Motor neuron (in vitro differentiated cells): ENCODE measurements at regions not wholly inside any gene's neighbourhood (a gene's known extent, or its start where the extent isn't known, plus 50 kb on each side); places are given as distances from the start of the nearest gene placed in this dataset.

Experiments
- ATAC-seq, 8 experiments: fragments of 200-7000 bp; cut with Tn5 transposase; replicated peaks in 6 of 8; 2 replicates each; pipeline ENCODE4 v1.8.0; 2021; ENCODE audit warnings: mild to moderate bottlenecking in 8 of 8, moderate library complexity in 8 of 8
- H3K27ac ChIP-seq, 2 donors: fragments of 250-450 bp; sonication (Bioruptor Pico); 2 replicates each; pipeline ENCODE4 v1.9.0; 2021; ENCODE audit warnings: antibody characterized with exemption in 2 of 2, mild to moderate bottlenecking in 2 of 2, moderate library complexity in 1 of 2
- H3K4me1 ChIP-seq, 2 donors: fragments of 250-450 bp; sonication (Bioruptor Pico); replicated peaks in 1 of 2; 2 replicates each; pipeline ENCODE4 v1.6.1; 2021; ENCODE audit warnings: antibody characterized with exemption in 2 of 2, mild to moderate bottlenecking in 2 of 2, moderate library complexity in 1 of 2
- H3K4me3 ChIP-seq, 5 donors: fragments of 250-450 bp; sonication (Bioruptor Pico); 2 replicates each; pipeline ENCODE4 v1.9.0; 2021; ENCODE audit warnings: antibody characterized with exemption in 5 of 5, mild to moderate bottlenecking in 5 of 5, moderate library complexity in 4 of 5
- whole genome bisulfite sequencing, 10 experiments: fragments of 450-650 bp; shearing (Covaris generic); methylation state at CpG; one replicate each; pipeline ENCODE4 v1.0.0; 2022; 5-methylcytosine and 5-hydroxymethylcytosine counted together
- in situ Hi-C, 9 experiments: fragments of 400-800 bp; cut with MboI; loops; one replicate each; pipeline ENCODE4 v1.15.0; 2021; ENCODE audit warnings: low sequenced_read_pairs in 9 of 9, low pct_unique_long_range_greater_than_20kb in 2 of 9; ENCODE audit not compliant: unreplicated experiment in 9 of 9

DNA sequence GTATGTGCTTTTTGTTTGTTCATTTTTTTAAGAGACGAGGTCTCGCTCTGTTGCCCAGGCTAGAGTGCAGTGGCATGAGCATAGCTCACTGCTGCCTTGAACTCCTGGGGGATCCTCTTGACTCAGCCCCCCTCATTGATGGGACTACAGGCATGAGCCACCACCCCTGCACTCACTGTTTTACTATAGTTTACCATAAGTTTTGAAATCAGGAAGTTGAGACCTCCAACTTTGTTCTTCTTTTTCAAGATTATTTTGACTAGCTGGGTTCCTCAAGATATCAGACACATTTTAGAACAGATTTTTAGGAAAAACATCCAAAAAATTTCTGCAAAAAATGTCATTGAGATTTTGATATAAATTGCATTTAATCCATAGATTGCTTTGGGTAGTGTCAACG lies 120.4 kb upstream of the FGGY start:
- WGBS, 10 experiments, result 85 to 100% (median 95%) methylated on average over 1 to 3 of the region's 3 CpGs
- in situ Hi-C loops, result no loop called here
- no peak overlapping the region for H3K4me3 ChIP-seq

DNA sequence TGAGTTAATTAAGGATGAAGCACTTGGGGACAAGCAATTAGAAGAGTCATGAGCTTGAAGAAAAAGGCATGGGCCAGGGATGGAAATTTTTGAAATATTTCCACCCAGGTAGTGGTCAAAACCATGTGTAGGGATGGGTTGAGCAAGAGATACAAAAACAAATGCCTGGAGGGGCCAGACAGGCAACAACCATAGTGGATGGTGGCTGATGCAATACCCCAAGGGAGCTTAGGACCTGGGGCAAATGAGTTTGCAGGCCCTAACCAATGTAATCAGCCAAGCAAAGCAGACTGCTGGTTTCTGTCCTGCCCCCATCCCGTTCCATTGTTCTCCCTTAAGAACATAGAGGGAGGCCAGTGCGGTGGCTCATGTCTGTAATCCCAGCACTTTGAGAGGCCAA lies 119.1 kb upstream of the FGGY start:
- in situ Hi-C loops, result no loop called here
- ATAC-seq, result no peak
- H3K4me3 ChIP-seq, result no peak overlapping the region
- H3K4me1 ChIP-seq, result peaks cover 0 to 2% of the 10 kb centered on the region in 2 donors
- no peak overlapping the region for H3K27ac ChIP-seq
- WGBS, 10 experiments, result 75 to 100% (median 90%) methylated on average over 1 to 2 of the region's 2 CpGs; no CpG with 5 or more reads in 4 of the 10 experiments

More for the DNA sequence above, 120.4 kb upstream of the FGGY start:
- no peak overlapping the region for H3K27ac ChIP-seq
- no peak for ATAC-seq
- H3K4me1 ChIP-seq, result peaks cover 0 to 2% of the 10 kb centered on the region in 2 donors

DNA sequence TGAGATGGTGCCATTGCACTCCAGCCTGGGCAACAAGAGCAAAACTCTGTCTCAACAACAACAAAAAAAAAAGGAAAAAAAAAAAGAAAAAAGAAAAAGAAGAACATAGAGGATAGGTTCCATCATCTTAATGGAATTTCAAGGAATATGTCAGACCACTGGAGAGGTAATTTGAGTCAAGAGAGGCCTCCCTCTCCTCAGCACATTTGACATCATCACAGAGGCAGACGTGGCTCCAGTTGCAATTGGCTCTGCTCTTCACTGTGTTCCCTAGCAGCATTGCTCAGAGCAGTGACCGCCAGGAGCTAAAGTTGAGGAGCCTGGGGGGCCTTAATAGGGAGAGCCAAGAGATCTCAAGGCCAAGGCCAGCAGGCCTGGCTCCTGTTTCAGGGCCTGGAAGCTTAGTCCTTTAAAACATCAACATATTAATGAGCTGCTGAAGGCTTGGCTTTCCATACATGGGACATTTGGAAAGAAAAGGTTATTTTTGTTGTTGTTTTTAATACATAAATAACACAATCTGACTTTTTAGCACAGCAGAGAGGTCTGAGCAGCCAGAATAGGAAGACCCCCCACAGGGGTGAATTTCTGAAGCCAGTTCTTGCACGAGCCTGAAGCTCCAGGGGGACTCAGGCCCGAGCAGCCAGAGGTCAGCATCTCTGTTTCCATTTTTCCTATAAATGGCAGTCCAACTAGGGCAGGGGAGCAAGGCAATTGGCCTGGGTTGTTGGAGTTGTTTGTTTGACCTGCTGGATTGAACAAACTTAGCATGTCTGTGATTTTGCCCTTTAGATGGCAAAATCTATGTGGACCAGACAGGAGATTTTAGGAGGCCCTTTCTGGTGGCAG lies 118.3 kb upstream of the FGGY start:
- 38 to 100% (median 76%) methylated on average over 1 to 4 of the region's 4 CpGs; no CpG with 5 or more reads in 1 of the 10 experiments for WGBS, 10 experiments
- peak in 2 of 8 experiments; percentile 26 to 59 for ATAC-seq
- Histone ChIP-seq H3K4me3 (no peak overlapping the region), H3K4me1 (peaks cover 0 to 2% of the 10 kb centered on the region in 2 donors), H3K27ac (no peak overlapping the region)
- in situ Hi-C loops, result no loop called here

DNA sequence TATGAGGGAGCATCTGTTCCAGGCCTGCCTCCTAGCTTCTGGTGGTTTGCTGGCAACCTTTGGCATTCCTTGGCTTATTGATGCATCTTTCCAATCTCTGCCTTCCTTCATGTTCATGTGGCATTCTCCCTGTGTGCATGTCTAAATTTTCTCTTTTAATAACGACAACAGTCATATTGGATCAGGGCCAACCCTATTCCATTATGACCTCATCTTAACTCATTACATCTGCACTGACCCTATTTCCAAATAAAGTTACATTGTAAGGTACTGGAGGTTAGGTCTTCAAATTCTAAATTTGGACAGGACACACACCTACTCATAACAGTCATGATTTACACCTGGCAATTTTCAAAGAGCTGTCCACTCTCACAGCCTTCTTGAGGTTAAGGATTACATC lies 117.2 kb upstream of the FGGY start:
- WGBS, 10 experiments, result 0 to 100% (median 82%) methylated on average over 1 of the region's 1 CpG; no CpG with 5 or more reads in 2 of the 10 experiments
- Histone ChIP-seq H3K4me3 (no peak overlapping the region), H3K4me1 (peaks cover 0 to 2% of the 10 kb centered on the region in 2 donors), H3K27ac (no peak overlapping the region)
- in situ Hi-C loops, result no loop called here
- ATAC-seq, result no peak

DNA sequence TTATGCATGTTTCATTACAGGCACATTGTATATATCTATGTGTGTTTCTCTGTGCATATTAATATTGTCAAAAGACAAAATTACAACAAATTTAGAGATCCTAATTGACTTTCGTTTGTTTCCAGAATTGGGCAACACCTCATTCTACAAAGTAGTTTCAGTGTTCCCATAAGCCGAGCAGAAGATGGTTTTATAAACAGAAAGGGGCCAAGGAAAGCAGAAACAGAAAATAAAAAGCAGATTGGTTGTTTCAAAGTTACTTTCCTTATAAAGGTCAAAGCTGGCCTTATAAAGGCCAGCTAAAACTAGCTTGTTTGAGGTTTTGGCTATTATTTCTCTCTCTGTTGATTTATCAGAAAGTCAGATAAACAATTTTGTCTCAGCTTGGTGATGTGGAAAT lies 116.2 kb upstream of the FGGY start:
- Histone ChIP-seq H3K27ac (no peak overlapping the region), H3K4me3 (no peak overlapping the region), H3K4me1 (peaks cover 0 to 2% of the 10 kb centered on the region in 2 donors)
- WGBS, 10 experiments, result 6 to 94% (median 71%) methylated on average over 1 to 2 of the region's 2 CpGs; no CpG with 5 or more reads in 1 of the 10 experiments
- in situ Hi-C loops, result no loop called here
- ATAC-seq, result no peak

DNA sequence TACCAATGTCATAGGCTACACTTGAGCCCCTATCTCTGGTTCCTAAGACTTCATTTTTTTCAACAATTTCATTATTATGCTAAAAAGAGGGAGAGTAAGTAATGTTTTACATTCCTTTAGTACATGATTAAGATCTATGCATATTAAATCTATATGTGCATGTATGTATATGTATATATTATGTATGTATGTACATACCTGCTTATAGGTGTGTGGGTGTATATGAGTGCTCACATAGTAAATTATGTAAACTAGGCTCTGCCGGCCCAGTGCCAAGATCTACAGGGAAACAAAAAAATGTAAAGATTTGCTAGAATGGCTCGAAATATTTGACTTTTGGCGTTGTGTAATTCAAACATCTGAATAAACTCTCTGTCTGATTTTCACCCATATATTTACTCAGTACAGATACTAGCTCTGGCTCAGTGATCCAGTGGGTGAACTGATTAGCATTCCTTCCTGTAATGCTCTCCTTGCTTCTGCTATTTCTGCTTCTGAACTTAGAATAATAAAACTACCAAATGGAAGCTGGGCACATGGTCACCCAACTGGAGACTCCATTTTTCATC lies 113.1 kb upstream of the FGGY start:
- Histone ChIP-seq H3K4me1 (peaks cover 0 to 2% of the 10 kb centered on the region in 2 donors), H3K27ac (no peak overlapping the region), H3K4me3 (no peak overlapping the region)
- ATAC-seq, result peak in 4 of 8 experiments; percentile 27 to 90 (median 53)
- in situ Hi-C loops, result no loop called here
- 0 to 100% (median 65%) methylated on average over 1 to 3 of the region's 3 CpGs; no CpG with 5 or more reads in 1 of the 10 experiments for WGBS, 10 experiments

DNA sequence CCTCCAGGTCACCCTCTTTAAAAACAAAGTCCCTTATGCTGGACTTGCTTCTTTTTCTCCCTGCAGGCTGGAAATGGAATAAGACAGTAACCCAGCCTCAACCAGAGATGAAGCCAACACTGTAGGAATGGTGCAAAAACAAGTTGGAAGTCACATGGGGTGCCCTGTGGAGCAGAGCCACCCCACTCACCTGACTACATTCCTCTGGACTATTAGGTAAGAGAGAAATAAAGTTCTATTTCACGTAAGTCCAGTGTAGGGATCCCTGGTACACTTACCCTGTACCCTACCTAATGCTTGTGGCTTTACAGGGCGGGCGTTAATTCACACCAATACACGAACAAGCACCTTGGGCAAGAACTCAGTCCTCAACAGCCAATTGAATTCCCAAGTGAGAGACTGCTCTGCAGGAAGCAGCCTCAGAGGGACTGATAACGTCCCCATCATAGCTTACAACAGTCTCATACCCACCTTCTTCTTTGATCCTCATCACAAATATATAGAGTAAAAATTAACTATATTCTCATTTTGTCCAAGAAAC lies 112.5 kb upstream of the FGGY start:
- peaks cover 0 to 2% of the 10 kb centered on the region in 2 donors for H3K4me1 ChIP-seq
- H3K27ac ChIP-seq, result no peak overlapping the region
- no peak for ATAC-seq
- no peak overlapping the region for H3K4me3 ChIP-seq
- WGBS, 10 experiments, result 82 to 100% (median 87%) methylated on average over 1 to 5 of the region's 5 CpGs; no CpG with 5 or more reads in 4 of the 10 experiments
- in situ Hi-C loops, result no loop called here

DNA sequence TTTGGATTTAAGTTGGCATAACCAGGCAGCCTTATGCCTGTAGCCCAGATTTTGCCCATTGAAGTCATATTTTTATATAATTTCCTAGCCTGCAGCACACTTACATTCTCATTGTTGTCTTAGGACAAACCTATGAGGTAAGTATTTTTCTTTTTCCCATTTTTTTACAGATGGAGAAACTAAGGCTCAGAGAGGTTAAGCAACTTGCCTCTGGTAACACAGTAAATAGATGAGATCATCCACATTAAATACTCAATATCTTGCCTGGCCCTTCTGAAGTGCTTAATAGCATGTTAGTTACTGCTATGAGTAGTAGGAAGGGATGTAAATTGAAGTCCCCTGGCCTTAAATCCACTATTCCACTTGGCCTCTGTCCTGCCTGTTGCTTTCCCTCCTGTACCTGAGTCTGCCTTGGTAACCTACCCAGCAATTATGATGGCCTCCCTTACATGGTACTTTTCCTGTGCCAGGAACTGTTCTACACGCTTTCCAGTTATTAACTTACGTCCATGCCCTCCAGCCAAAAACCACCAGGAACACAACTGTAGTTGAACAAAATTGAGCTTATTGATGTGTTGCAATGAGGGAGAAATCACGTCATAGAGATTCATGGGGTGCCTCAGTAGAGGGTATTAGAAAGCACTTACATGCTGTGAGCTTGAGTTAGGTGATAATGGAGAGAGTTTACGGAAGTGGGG lies 111.6 kb upstream of the FGGY start:
- Histone ChIP-seq H3K27ac (no peak overlapping the region), H3K4me3 (no peak overlapping the region), H3K4me1 (peaks cover 0 to under 1% of the 10 kb centered on the region in 2 donors)
- in situ Hi-C loops, result no loop called here
- 80 to 100% (median 94%) methylated on average over 1 to 4 of the region's 4 CpGs; no CpG with 5 or more reads in 2 of the 10 experiments for WGBS, 10 experiments
- no peak for ATAC-seq

DNA sequence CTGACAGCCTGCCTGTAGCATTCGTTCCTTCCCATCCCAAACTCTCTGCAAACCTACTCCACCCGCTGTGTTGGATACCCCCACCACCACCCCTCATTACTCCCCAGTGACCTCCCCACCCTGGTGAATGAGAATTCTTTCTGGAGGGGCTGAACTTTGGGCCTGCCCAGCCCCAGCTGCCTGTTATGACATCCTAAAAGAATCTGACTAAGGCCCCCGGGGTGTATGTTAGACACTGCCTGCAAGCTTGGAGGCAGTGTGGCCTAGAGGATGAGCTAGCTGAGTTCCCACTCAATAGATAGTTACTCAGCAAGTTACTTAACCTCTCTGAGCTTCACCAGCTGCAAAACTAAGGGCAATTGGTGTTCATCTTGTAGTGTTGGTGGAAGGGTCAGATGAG lies 110.2 kb upstream of the FGGY start:
- peak in 3 of 8 experiments; percentile 36 to 89 (median 88) for ATAC-seq
- no peaks in the 10 kb centered on the region for H3K4me1 ChIP-seq
- H3K4me3 ChIP-seq, result no peak overlapping the region
- in situ Hi-C loops, result no loop called here
- 11 to 90% (median 75%) methylated on average over 1 to 2 of the region's 3 CpGs; no CpG with 5 or more reads in 5 of the 10 experiments for whole genome bisulfite sequencing, 10 experiments
- no peak overlapping the region for H3K27ac ChIP-seq

DNA sequence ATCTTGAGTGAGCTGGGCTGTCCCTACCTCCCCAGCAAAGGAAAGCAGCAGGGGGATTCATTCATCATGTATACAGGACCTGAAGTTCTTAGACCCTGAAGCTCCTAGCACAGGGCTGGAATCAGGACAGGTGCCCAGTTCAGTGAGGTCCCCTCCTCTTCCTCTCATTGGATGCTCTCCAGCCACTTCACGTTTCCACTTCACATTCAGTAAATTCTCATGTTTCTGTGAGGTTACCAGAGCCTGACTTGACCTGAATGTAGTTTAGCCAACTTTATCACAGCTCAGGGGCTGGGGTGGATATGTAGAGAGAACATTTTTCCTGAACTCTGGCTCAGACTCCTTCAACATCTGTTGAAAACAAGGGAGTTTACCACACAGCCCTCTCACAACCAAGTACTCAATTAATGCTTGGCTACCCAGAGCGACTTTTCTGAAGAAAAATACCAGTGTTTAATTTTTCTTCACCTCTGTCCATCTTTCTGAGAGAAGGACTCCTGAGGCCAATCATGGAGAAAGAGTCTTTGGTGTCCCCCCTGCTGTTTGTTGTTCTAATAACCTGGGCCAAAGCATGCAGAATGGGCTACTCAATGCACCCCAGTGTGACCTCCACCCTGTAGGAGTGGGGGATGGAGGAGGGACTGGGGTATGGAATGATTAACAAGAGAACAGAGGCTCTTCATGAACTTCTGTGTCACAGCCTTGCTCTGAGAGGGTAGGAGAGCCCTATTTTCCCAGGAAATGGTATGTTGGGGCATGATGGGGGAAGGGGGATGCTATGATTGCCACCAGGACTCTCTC lies 108.3 kb upstream of the FGGY start:
- in situ Hi-C loops, result no loop called here
- no peaks in the 10 kb centered on the region for H3K4me1 ChIP-seq
- WGBS, 10 experiments, result 40 to 100% (median 83%) methylated on average over 1 to 2 of the region's 2 CpGs; no CpG with 5 or more reads in 3 of the 10 experiments
- no peak overlapping the region for H3K27ac ChIP-seq
- no peak overlapping the region for H3K4me3 ChIP-seq
- peak in 1 of 8 experiments; percentile 15 for ATAC-seq

DNA sequence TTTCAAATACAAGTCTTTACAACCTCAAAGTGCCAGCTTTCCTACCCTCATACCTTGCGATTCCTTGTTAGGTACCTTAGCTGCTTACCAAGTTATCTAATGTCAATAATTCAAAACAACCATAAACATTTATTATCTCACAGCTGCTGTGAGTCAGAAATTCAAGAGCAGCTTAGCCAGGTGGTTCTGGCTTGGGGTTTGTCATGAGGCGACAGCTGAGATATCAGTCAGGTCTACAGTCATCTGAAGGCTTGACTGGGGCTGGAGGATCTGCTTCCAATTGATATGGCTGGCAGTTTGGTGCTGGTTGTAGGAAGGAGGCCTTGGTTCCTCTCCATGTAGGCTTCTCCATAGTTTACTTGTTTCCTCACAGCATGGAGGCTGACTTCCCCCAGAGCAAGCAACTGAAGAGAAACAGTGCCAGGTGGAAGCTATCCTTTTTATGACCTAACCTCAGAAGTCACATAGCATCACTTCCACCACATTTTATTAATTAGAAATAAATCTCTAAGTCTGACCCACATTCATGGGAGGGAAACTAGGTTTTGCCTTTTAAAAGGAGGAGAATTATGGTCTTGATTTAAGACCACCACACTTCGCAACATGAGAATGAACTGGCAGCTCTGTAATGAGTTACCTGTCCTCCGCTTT lies 103.3 kb upstream of the FGGY start:
- no peak overlapping the region for H3K27ac ChIP-seq
- ATAC-seq, result no peak
- WGBS, 10 experiments, result 62 to 100% (median 73%) methylated on average over 1 to 4 of the region's 4 CpGs
- in situ Hi-C loops, result no loop called here
- H3K4me3 ChIP-seq, result no peak overlapping the region
- peaks cover 0 to 1% of the 10 kb centered on the region in 2 donors for H3K4me1 ChIP-seq

DNA sequence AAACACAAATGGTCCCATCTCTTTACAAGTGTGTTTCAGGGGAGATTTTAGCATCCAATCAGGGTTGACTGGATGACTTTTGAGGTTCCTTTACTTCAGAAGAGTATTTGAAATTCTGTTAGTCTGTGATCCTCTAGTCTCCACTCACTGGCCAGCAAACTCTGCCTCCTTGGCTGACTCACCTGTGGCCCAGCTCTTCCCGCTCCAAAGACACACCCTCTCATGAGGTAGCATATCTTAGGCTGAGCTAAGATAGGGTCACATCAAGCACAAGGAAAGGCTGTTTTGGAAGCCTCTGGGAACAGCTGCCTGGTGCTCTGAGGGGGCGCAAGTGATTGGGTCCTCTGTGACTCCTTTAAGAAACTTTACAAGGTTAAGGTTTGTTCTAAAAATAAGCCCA lies 102.3 kb upstream of the FGGY start:
- Histone ChIP-seq H3K27ac (no peak overlapping the region), H3K4me1 (peaks cover 0 to 6% of the 10 kb centered on the region in 2 donors), H3K4me3 (no peak overlapping the region)
- WGBS, 10 experiments, result 94 to 100% (median 100%) methylated on average over 1 to 2 of the region's 2 CpGs; no CpG with 5 or more reads in 5 of the 10 experiments
- in situ Hi-C loops, result no loop called here
- ATAC-seq, result no peak
